GM12872 (cell line): ENCODE measurements at regions not wholly inside any gene's neighbourhood (a gene's known extent, or its start where the extent isn't known, plus 50 kb on each side); places are given as distances from the start of the nearest gene placed in this dataset.

Source experiments
- TF ChIP-seq, protein P1 (sequence below): IDR thresholded peaks from 3 replicates; pipeline ENCODE4 v1.5.1; 2011; ENCODE audit warnings: low read depth, mild to moderate bottlenecking, low read length, moderate library complexity; ENCODE audit not compliant: insufficient read depth

DNA sequence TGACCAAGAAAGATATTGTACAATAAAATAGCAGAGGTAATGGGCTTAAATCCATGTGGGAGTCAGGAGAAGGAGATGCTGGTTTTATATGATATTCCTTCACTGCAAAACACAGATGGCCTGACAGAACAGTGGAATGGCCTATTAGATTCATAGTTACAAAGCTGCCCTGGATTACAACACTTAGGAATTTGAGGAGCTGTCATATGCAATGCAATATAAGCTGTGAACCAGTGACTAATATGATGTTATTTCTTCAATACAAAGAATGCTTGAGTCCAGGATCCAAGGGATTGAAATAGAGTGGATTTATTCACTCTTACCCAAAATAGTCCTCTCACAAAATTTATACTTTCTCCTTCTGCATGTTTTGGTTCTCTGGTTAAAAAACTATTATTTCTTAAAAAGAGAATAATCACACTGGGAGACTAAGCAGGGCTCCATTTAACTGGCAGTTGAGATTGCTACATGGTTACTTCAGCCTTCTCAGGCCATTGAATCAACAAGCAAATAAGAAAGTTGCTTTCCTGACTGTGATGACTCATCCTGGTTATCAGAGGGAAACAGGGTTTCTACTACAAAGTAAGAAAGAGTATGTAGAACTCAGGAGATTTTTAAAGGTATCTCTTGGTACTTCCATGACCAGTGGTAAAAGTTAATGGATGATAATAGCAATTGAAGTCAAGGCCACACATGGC, 79.8 kb upstream of the ZPLD1 start:
- TF ChIP-seq, protein P1, sequence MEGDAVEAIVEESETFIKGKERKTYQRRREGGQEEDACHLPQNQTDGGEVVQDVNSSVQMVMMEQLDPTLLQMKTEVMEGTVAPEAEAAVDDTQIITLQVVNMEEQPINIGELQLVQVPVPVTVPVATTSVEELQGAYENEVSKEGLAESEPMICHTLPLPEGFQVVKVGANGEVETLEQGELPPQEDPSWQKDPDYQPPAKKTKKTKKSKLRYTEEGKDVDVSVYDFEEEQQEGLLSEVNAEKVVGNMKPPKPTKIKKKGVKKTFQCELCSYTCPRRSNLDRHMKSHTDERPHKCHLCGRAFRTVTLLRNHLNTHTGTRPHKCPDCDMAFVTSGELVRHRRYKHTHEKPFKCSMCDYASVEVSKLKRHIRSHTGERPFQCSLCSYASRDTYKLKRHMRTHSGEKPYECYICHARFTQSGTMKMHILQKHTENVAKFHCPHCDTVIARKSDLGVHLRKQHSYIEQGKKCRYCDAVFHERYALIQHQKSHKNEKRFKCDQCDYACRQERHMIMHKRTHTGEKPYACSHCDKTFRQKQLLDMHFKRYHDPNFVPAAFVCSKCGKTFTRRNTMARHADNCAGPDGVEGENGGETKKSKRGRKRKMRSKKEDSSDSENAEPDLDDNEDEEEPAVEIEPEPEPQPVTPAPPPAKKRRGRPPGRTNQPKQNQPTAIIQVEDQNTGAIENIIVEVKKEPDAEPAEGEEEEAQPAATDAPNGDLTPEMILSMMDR: no peak

DNA sequence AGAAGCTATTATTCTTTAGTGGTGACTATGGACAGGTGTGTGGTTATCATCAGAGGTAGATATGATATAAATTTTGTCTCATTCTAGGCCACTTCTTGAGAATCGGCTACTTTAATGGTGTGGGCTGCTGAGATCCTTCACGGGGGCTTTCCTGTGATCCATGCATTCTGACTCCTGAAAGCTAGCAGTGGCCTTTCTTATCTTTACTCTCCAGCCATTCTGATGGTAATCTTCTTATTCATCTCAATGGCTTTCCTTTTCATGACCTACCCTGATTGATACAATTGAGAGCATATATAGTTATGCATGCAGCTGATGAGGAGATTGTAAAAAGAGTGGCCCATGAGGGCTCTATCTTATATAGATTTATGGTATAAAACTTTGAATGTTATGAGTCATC, 78.3 kb upstream of the ZPLD1 start:
- TF ChIP-seq, protein P1: no peak

DNA sequence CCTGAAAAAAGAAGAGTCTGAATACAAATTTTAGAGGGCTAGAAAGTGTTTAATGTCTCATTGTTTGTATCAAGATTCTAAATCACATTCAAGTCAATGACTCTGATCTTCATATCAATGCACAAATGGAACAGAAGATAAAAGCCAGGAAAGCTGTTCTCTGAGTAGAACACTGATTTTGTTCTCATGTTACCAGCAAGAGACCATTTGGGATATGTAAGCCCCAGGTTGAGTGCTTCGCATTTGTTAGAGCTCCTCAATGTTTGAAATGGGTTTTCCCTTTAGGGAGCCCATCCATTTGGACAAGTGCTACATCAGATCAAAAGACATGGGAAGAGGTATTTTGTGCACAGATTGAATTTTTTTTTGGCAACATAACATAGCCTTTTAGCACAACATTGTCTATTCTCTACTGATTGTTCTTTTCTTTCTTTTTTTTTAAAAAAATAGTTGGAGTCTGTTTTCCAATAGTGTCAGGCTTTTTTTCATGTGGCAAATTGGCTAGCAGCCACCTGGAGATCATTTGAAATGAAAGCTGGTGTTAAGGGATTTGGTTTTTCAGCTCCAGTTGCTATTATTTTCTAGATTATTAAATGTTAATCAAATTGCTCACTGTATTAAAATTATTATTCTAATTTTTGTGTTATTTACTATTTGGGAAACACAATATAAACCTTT, 74.5 kb upstream of the ZPLD1 start:
- TF ChIP-seq, protein P1: no peak

DNA sequence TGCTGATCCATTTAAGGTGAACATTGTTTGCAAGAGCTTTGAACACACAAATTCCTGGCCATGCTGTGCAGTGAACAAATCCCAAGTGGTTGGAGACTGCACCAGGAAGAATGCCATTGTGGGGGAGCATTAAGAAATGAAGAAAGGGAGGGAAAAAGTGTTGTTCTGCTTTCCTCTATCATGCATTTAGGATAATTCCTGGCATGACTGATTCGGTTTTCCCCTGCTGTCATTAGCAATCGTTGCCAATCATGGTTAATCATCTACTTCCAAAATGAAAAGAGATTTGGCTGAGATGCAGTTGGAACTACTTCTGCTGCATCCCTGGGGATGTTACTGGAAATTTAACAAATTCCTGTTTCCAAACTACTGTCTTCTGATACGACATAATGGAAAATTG, 73.7 kb upstream of the ZPLD1 start:
- TF ChIP-seq, protein P1: no peak

DNA sequence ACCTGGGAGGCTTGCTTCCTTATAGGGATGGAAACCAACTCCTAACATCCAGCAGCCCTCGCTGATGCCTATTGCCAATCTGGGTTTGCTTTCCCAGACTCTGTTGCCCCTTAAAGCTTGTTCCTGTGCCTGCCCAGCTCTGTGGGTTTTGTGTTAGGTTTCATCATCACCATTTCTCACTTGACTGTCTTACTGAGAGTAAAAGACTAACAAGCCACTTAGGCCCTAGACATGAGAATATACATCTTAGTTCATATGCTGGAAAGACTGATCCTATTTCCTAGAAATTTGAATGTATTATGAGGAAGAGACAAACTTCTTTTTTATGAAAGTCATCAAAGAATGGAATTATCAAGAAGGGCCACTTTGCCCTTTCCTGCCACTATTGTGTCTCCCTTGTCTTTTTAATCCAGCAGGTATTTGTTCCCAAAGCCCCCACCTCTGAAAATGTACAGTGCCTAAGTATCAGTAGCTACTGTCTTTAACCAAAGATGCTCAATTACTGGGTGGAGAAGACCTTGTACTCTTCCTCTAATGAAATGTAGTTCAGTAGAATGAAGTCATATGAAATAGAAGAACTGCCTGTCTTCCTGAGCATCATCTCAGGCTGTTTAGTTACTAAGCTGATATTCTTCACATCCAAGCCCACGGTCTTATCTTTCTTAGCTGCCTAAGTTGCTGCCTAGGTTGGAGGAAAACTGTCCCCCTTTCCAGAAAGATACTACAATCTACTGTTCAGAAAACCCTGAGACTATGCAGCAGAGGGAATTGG, 59.8 kb upstream of the ZPLD1 start:
- TF ChIP-seq, protein P1: no peak

DNA sequence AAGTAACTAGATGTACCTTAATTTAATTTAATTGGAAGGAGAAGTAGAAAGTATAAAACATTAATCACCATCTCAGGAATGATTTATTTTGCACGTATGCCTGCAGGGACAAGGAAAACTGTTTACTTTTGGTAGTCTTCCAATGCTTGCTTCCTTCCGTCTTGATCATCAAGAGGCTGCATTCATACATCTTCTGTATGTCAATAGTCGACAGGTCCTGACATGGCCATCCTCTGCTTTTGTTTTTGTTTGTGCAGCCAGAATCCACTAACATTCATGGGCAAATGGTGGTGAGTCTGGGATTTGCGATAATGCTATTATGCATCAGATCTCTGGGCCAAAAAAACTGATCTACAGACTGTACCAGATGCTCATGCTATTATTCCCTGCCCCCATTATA, 56.6 kb upstream of the ZPLD1 start:
- TF ChIP-seq, protein P1: no peak
